Natural killer cell treated with Interleukin-12 subunit alpha and Interleukin-12 subunit beta and Interleukin-15 and Interleukin-18, amount 100 ng/mL, for 72 hours (primary cell): ENCODE measurements at regions not wholly inside any gene's neighbourhood (a gene's known extent, or its start where the extent isn't known, plus 50 kb on each side); places are given as distances from the start of the nearest gene placed in this dataset.
"Not testable (repeated sequence)": the region's sequence is repeated elsewhere in the genome, so short reads cannot be mapped to it uniquely, and the experiment has no call there.

Experiments used
- ATAC-seq, 2 donors: fragments of 150-1000 bp; cut with Tn5 transposase in 1 of 2; sonication (Bioruptor Pico), chemical (Tn5 transposase) in 1 of 2; 2 replicates each; pipeline ENCODE4 v1.10.0; 2021
- DNase-seq: peaks from one replicate; pipeline ENCODE4 v3.0.0; 2022; ENCODE audit warnings: low spot score
- H3K27ac Mint-ChIP-seq, 2 donors: 1 replicate in 1 of 2; 2 replicates in 1 of 2; pipeline ENCODE4 v1.8.0; 2022; ENCODE audit warnings: mixed read lengths in 2 of 2, mild to moderate bottlenecking in 1 of 2, moderate library complexity in 1 of 2
- H3K27me3 Mint-ChIP-seq, 2 donors: 1 replicate in 1 of 2; 2 replicates in 1 of 2; pipeline ENCODE4 v1.8.0; 2022; ENCODE audit warnings: mixed read lengths in 2 of 2
- H3K36me3 Mint-ChIP-seq: one replicate; pipeline ENCODE4 v1.8.0; 2022; ENCODE audit warnings: mixed read lengths
- H3K4me1 Mint-ChIP-seq, 2 donors: 1 replicate in 1 of 2; 2 replicates in 1 of 2; pipeline ENCODE4 v1.8.0; 2022; ENCODE audit warnings: low read depth in 2 of 2, mixed read lengths in 2 of 2, mild to moderate bottlenecking in 1 of 2
- H3K4me3 Mint-ChIP-seq: one replicate; pipeline ENCODE4 v1.8.0; 2022; ENCODE audit warnings: mixed read lengths
- H3K9me3 Mint-ChIP-seq: 2 replicates; pipeline ENCODE4 v1.8.0; 2022; ENCODE audit warnings: mixed read lengths

GRCh38 chr12:93990832-93991803 is 157.3 kb upstream of the PLXNC1 start:
- DNase-seq (no peak), ATAC-seq (no peak)
- H3K36me3 Mint-ChIP-seq: no peaks in the 10 kb centered on the region
- no peak overlapping the region for H3K27ac Mint-ChIP-seq
- H3K27me3 Mint-ChIP-seq: no peaks in the 10 kb centered on the region
- H3K4me3 Mint-ChIP-seq: no peak overlapping the region
- no peaks in the 10 kb centered on the region for H3K4me1 Mint-ChIP-seq
- H3K9me3 Mint-ChIP-seq: no peaks in the 10 kb centered on the region

- Mint-ChIP-seq H3K9me3 (no peaks in the 10 kb centered on the region), H3K27ac (no peak overlapping the region)
- no peak for ATAC-seq
Observed at GRCh38 chr12:93991829-93992461, 156.4 kb upstream of the PLXNC1 start.

GRCh38 chr12:93994721-93995120 is 153.7 kb upstream of the PLXNC1 start:
- Mint-ChIP-seq H3K27me3 (peaks cover 0 to 3% of the 10 kb centered on the region in 2 donors), H3K4me3 (no peak overlapping the region), H3K36me3 (no peaks in the 10 kb centered on the region), H3K4me1 (no peaks in the 10 kb centered on the region), H3K27ac (no peak overlapping the region), H3K9me3 (no peaks in the 10 kb centered on the region)
- DNase-seq (no peak), ATAC-seq (no peak)

More at GRCh38 chr12:93991829-93992461, 156.4 kb upstream of the PLXNC1 start:
- no peaks in the 10 kb centered on the region for H3K4me1 Mint-ChIP-seq
- H3K4me3 Mint-ChIP-seq: no peak overlapping the region
- no peaks in the 10 kb centered on the region for H3K27me3 Mint-ChIP-seq
- H3K36me3 Mint-ChIP-seq: no peaks in the 10 kb centered on the region
- DNase-seq: no peak

GRCh38 chr12:93996321-93996720 is 152.1 kb upstream of the PLXNC1 start:
- no peaks in the 10 kb centered on the region for H3K36me3 Mint-ChIP-seq
- no peaks in the 10 kb centered on the region for H3K4me1 Mint-ChIP-seq
- no peak for DNase-seq
- no peak overlapping the region for H3K4me3 Mint-ChIP-seq
- ATAC-seq: no peak
- no peak overlapping the region for H3K27ac Mint-ChIP-seq
- peaks cover 0 to 3% of the 10 kb centered on the region in 2 donors for H3K27me3 Mint-ChIP-seq
- H3K9me3 Mint-ChIP-seq: no peaks in the 10 kb centered on the region

- peaks cover 9% of the 10 kb centered on the region for H3K36me3 Mint-ChIP-seq
Observed at GRCh38 chr12:94001691-94002090, 146.7 kb upstream of the PLXNC1 start.

GRCh38 chr12:94002925-94003324 is 145.5 kb upstream of the PLXNC1 start:
- H3K4me3 Mint-ChIP-seq, H3K4me1 Mint-ChIP-seq, H3K9me3 Mint-ChIP-seq, DNase-seq, H3K36me3 Mint-ChIP-seq, H3K27ac Mint-ChIP-seq, ATAC-seq: not testable (repeated sequence)
- H3K27me3 Mint-ChIP-seq: peaks cover 10 to 16% of the 10 kb centered on the region in 2 donors

More at GRCh38 chr12:94001691-94002090, 146.7 kb upstream of the PLXNC1 start:
- no peak for ATAC-seq
- Mint-ChIP-seq H3K9me3 (no peaks in the 10 kb centered on the region), H3K4me1 (no peaks in the 10 kb centered on the region), H3K27ac (no peak overlapping the region), H3K27me3 (peaks cover 10 to 16% of the 10 kb centered on the region in 2 donors), H3K4me3 (no peak overlapping the region)
- DNase-seq: no peak

- not testable (repeated sequence) for H3K27ac Mint-ChIP-seq, ATAC-seq
Observed at GRCh38 chr12:94007833-94008232, 140.5 kb upstream of the PLXNC1 start.

GRCh38 chr12:94010307-94010706 is 138.1 kb upstream of the PLXNC1 start:
- no peaks in the 10 kb centered on the region for H3K9me3 Mint-ChIP-seq
- no peak for ATAC-seq
- no peak overlapping the region for H3K4me3 Mint-ChIP-seq
- peaks cover 3 to 10% of the 10 kb centered on the region in 2 donors for H3K27me3 Mint-ChIP-seq
- H3K4me1 Mint-ChIP-seq: peaks cover 4 to 8% of the 10 kb centered on the region in 2 donors
- H3K27ac Mint-ChIP-seq: no peak overlapping the region
- H3K36me3 Mint-ChIP-seq: peaks cover 2% of the 10 kb centered on the region
- no peak for DNase-seq

More at GRCh38 chr12:94007833-94008232, 140.5 kb upstream of the PLXNC1 start:
- not testable (repeated sequence) for H3K4me3 Mint-ChIP-seq, H3K4me1 Mint-ChIP-seq, H3K36me3 Mint-ChIP-seq, H3K9me3 Mint-ChIP-seq, DNase-seq
- H3K27me3 Mint-ChIP-seq: peaks cover 9 to 16% of the 10 kb centered on the region in 2 donors

GRCh38 chr12:94012071-94012470 is 136.3 kb upstream of the PLXNC1 start:
- DNase-seq: no peak
- no peak for ATAC-seq
- H3K9me3 Mint-ChIP-seq: peaks cover 7% of the 10 kb centered on the region
- H3K27ac Mint-ChIP-seq: no peak overlapping the region
- H3K4me1 Mint-ChIP-seq: peaks cover 4 to 8% of the 10 kb centered on the region in 2 donors
- H3K36me3 Mint-ChIP-seq: peaks cover 10% of the 10 kb centered on the region
- H3K4me3 Mint-ChIP-seq: no peak overlapping the region
- peaks cover 0 to 8% of the 10 kb centered on the region in 2 donors for H3K27me3 Mint-ChIP-seq

- DNase-seq (no peak), ATAC-seq (no peak)
- H3K36me3 Mint-ChIP-seq: peaks cover 11% of the 10 kb centered on the region
- H3K27me3 Mint-ChIP-seq: peaks cover 0 to 8% of the 10 kb centered on the region in 2 donors
- peaks cover 7% of the 10 kb centered on the region for H3K9me3 Mint-ChIP-seq
- peaks cover 4 to 8% of the 10 kb centered on the region in 2 donors for H3K4me1 Mint-ChIP-seq
- no peak overlapping the region for H3K27ac Mint-ChIP-seq
- H3K4me3 Mint-ChIP-seq: no peak overlapping the region
Observed at GRCh38 chr12:94012590-94012989, 135.8 kb upstream of the PLXNC1 start.

- not testable (repeated sequence) for ATAC-seq, H3K4me3 Mint-ChIP-seq, DNase-seq, H3K4me1 Mint-ChIP-seq, H3K9me3 Mint-ChIP-seq, H3K27ac Mint-ChIP-seq
- Mint-ChIP-seq H3K27me3 (peaks cover 7 to 14% of the 10 kb centered on the region in 2 donors), H3K36me3 (peaks cover 31% of the 10 kb centered on the region)
Observed at GRCh38 chr12:94017247-94017646, 131.1 kb upstream of the PLXNC1 start.

GRCh38 chr12:94020335-94020734 is 128.0 kb upstream of the PLXNC1 start:
- H3K36me3 Mint-ChIP-seq: peaks cover 43% of the 10 kb centered on the region
- no peaks in the 10 kb centered on the region for H3K4me1 Mint-ChIP-seq
- no peak overlapping the region for H3K27ac Mint-ChIP-seq

GRCh38 chr12:94023879-94024278 is 124.5 kb upstream of the PLXNC1 start:
- peaks cover 8% of the 10 kb centered on the region for H3K9me3 Mint-ChIP-seq
- no peak for ATAC-seq
- no peak for DNase-seq
- no peak overlapping the region for H3K27ac Mint-ChIP-seq
- H3K36me3 Mint-ChIP-seq: peaks cover 24% of the 10 kb centered on the region
- peaks cover 7 to 27% of the 10 kb centered on the region in 2 donors for H3K27me3 Mint-ChIP-seq
- no peak overlapping the region for H3K4me3 Mint-ChIP-seq
- no peaks in the 10 kb centered on the region for H3K4me1 Mint-ChIP-seq

More at GRCh38 chr12:94020335-94020734, 128.0 kb upstream of the PLXNC1 start:
- DNase-seq (no peak), ATAC-seq (no peak)
- Mint-ChIP-seq H3K9me3 (peaks cover 13% of the 10 kb centered on the region), H3K4me3 (no peak overlapping the region), H3K27me3 (peaks cover 5 to 27% of the 10 kb centered on the region in 2 donors)

GRCh38 chr12:94025068-94025467 is 123.3 kb upstream of the PLXNC1 start:
- no peak overlapping the region for H3K4me3 Mint-ChIP-seq
- peaks cover 9 to 27% of the 10 kb centered on the region in 2 donors for H3K27me3 Mint-ChIP-seq
- H3K27ac Mint-ChIP-seq: no peak overlapping the region

More at GRCh38 chr12:94025068-94025467, 123.3 kb upstream of the PLXNC1 start:
- no peaks in the 10 kb centered on the region for H3K4me1 Mint-ChIP-seq
- DNase-seq (no peak), ATAC-seq (no peak)
- peaks cover 21% of the 10 kb centered on the region for H3K36me3 Mint-ChIP-seq
- H3K9me3 Mint-ChIP-seq: peaks cover 6% of the 10 kb centered on the region
